T follicular helper cell (primary cell): ENCODE measurements at regions not wholly inside any gene's neighbourhood (a gene's known extent, or its start where the extent isn't known, plus 50 kb on each side); places are given as distances from the start of the nearest gene placed in this dataset.
"Not testable (repeated sequence)": the region's sequence is repeated elsewhere in the genome, so short reads cannot be mapped to it uniquely, and the experiment has no call there.

ENCODE experiments used
- DNase-seq: peaks from one replicate; pipeline ENCODE4 v3.0.0-alpha.2; 2020; ENCODE audit warnings: low read depth

DNA sequence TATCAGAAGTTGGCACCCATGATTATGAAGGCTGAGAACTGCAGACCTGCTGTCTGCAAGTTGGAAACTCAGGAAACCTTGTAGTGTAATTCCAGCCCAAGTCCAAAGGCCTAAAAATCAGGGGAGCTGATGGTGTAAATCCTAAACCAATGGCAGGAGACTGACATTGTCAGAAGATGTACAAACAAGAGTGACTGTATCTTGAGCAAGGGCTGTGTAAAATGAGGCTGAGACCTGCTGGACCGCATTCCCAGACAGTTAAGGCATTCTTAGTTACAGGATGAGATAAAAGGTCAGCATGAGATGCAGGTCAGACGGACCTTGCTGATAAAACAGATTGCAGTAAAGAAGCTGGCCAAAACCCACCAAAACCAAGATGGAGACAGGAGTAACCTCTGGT, 147.7 kb downstream of the COG6 start:
- no peak for DNase-seq

- DNase-seq, result no peak
Observed at GRCh38 chr13:39803851-39804250, 148.4 kb downstream of the COG6 start.

GRCh38 chr13:39804332-39805210, 149.1 kb downstream of the COG6 start:
- no peak for DNase-seq

DNA sequence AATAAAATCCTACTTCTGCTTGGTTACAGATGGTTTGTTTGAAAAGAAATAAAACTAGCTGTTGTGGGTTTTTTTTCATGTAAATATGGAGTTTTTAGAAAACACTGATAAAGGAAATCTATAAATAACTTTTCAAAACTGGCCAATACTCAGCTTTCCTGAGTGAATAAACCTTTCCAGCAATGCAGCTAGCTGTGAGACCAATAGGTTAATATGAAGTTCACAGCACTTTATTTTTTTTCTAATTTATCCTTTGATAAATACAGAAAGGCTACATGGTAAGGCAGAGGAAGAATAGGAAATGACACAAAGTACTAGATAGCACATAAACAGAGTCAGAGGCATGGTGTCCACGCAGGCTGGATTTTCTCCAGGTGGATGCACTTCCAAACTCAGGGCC, 154.0 kb downstream of the COG6 start:
- DNase-seq, result no peak

- DNase-seq, result no peak
Observed at GRCh38 chr13:39810091-39810877, 154.8 kb downstream of the COG6 start.

DNA sequence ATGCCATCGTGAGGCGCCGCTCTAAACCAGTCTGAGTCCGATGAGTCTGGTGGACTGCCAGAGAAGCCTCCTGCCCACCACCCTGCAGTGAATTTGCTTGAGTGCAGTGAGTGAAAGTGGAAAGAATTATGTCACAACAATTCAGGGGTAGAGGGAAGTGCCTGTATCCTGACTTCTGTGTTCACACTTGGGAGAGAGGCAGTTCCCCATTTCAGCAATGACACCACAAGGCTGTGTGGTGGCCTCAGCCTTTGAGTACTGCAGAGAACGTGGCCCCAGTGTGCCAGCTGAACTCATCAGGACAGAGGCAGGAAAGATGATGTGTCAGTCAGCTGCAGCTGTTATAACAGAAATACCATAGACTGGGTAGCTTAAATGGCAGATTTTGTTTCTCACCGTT, 155.6 kb downstream of the COG6 start:
- no peak for DNase-seq

- no peak for DNase-seq
Observed at GRCh38 chr13:39811696-39812095, 156.2 kb downstream of the COG6 start.

DNA sequence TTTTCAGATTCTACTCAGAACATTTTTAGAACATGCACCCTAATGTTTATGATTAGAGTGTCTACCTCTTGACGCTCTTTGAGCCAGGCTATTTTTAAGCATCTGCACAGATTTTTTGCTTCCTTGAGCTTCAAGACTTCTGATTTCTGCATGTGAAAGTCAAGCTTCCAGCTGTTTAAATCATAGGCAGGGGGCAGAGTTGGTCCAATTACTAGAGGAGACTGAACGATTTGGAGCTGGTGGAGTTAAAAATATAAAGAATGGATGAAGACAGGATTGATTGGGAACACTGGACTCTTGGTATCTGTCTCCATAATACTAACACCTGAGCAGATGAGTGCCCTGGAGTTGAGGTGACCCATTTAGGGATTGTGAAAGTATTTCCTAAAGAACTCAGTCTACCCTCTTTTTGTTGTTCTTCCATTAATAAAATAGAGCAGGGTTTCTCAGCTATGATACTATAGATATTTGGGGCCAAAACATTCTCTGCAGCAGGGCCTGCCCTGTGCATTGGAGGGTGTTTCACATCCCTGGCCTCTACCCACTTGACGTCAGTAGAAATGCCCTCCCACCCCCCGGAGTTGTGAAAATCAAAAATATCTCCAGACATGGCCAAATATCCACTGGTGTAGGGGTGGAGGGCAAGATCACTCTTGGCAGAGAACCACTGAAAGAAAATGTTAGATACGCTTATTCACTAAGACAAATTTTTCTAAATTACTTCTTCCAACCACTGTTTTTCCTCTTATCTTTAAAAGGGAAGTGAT, 160.1 kb downstream of the COG6 start:
- no peak for DNase-seq

GRCh38 chr13:39816936-39817335, 161.5 kb downstream of the COG6 start:
- DNase-seq, result no peak

- DNase-seq, result no peak
Observed at GRCh38 chr13:39818953-39819352, 163.5 kb downstream of the COG6 start.

GRCh38 chr13:39820606-39821005, 165.1 kb downstream of the COG6 start:
- no peak for DNase-seq

DNA sequence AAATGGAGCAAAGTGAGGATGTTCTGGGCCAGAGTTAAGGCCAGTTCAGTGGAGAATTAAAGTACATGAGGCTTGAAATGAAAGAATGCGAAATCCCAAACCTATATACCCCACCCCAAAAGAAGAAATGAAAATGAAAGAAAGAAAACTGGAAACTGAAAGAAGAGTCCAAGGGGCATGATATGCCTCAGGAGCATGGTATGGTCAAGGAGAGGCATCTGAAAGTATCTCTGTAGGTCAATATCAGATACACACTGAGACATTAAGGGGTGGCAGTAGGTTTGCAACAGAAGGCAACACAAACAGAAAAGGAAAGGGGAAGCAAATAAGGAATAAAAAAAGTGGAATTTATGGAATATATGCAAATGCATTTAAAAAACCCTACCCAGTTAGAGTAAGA, 166.5 kb downstream of the COG6 start:
- no peak for DNase-seq

DNA sequence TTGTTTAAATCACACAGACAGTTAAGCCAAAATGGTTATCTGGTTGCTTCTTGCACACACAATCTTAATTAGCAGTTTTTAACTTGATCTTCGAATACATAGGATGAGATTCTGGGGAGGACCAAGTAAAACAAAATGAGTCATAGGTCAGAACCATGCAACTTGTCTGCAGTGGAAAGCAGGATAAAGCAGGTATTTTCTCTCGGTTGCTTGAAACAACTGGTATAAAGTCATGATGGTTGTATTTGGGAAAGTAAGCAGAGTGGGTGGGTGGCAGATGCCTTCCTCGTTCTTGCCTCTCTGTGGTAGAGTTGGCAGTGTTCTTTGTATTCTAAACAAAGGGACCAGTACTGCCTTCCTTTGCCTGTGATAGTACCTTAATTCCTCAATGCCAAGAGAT, 167.0 kb downstream of the COG6 start:
- DNase-seq, result no peak

GRCh38 chr13:39823063-39823713, 167.7 kb downstream of the COG6 start:
- DNase-seq, result no peak

DNA sequence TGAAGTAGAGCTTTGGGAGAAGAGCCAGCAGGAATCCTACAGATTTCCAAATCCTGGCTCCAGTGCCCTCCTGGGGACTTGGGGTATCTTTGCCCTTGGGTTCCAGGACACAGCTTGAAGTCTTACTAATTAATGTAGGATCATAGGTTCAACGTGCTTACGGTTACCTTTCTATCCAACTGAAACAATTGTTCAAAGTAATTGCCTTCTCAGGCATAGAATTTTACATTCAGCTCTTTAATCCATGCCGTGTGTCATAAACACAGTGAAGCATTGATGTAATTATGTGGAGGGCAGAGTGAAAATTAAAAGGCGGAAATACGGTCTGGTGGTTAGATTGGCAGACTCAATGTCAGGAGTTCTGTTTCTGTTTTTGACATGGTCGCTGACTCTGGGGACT, 170.4 kb downstream of the COG6 start:
- DNase-seq, result no peak

DNA sequence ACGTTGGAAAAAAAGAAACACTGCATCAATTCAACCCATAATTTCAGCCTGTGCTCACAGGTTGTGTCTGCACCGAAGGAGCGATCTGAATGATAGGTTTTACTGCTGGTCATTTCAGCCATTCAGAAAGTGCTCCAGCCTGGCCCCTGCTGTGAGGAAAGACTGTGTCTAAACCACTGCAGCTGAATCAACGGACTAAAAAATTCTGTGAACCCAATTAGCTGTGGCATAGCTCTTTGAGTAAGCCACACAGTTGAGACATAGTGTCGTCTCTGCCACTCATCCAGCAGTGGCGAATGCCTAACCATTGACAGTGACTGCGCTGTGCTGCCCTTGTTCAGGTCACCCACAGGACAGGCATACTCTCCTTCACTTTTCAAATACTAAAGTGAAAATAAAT, 179.8 kb downstream of the COG6 start:
- DNase-seq, result no peak

- no peak for DNase-seq
Observed at GRCh38 chr13:39836038-39836437, 180.6 kb downstream of the COG6 start.

DNA sequence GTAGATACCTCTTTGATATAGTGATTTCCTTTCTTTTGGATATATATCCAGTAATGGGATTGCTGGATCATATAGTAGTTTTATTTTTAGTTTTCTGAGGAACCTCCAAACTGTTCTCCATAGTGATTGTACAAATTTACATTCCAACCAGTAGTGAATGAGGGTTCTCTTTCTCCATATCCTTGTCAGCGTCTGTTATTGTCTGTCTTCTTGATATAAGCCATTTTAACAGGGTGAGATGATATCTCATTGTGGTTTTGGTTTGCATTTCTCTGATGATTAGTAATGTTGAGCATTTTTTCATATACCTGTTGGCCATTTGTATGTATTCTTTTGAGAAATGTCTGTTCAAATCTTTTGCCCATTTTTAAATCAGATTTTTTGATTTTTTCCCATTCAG, 182.4 kb downstream of the COG6 start:
- DNase-seq, result not testable (repeated sequence)

DNA sequence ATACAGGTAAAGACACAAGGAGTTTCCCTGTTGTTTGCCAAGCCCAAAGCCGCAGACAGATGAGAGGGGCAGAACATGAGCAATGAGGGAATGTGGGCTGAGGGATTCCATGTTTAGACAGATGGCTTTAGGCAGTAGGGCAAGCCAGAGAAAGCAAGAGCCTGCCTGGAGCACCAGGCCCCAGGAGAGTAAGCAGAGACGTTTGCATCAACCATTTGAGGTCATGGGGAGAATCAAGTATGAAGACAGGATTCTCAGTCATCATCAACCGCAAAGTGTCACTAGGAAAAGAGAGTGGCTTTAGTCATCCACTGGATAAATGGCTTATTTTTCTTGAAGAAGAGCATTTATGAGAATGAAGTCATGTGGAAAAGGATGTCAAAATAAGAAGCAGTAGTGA, 184.7 kb downstream of the COG6 start:
- DNase-seq, result no peak

GRCh38 chr13:39847336-39847735, 191.9 kb downstream of the COG6 start:
- DNase-seq, result no peak

DNA sequence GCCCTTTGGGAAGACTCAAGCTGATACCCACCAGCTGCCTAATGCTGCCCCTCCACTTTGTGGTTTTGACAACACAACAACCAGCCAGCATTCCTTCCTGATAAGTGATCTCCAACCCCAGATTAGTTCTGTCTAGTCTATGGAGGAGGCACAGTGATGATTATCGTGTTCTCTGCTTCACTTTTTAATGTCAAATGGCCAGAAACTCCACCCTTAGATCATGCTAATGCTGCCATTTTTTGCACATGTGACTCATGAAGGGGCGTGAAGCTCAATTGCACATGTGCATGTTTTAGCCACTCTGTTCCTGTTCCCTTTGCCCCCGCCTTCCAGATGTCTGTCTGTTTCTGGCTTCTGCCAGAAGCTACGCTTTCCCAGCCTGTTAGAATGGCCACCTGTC, 199.8 kb downstream of the COG6 start:
- DNase-seq, result no peak

GRCh38 chr13:39856714-39857113, 201.3 kb downstream of the COG6 start:
- no peak for DNase-seq
